CD4-positive, alpha-beta T cell treated with Interleukin-12 subunit alpha and Interleukin-12 subunit beta, for 1 hour (primary cell): ENCODE measurements at regions not wholly inside any gene's neighbourhood (a gene's known extent, or its start where the extent isn't known, plus 50 kb on each side); places are given as distances from the start of the nearest gene placed in this dataset.

ENCODE experiments used
- DNase-seq: peaks from one replicate; pipeline ENCODE4 v3.0.0-alpha.2; 2020

DNA sequence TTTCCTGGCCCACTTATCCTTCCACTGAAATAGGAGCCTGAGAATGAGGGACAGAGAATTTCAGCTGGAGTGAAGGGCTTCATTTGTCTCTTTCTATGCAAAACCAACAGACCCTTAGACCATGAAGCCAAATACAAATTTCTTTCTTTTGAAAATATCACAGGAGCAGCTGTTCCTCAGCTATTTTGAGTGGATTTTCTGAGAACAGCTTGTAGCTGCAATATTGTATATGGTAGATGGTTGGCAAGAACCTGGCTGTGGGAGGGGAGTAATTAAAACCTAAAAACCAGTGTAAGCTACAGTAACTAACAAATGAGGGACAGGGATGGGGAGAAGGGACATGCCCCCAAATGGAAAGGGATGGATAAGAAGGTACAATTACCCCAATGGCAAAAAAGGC is 350.3 kb upstream of the CDH20 start:
- no peak for DNase-seq

DNA sequence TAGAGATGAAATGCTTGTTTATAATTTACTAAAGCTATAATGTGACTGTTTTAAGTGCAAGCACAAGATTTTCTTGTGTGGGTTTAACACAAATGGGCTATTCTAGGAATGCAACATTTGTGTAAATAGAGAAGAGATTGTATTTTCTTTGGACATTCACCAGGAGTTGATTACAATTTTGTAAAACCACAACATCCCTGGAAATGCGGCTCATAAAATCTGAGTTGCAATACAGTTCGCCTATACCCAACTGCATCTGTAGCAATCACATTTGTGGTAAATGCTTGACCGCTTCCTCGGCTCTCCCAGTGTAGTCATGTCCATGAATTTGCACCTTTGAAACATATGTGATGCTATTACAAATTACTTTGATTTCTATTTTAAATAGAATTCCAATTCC is 348.7 kb upstream of the CDH20 start:
- no peak for DNase-seq

DNA sequence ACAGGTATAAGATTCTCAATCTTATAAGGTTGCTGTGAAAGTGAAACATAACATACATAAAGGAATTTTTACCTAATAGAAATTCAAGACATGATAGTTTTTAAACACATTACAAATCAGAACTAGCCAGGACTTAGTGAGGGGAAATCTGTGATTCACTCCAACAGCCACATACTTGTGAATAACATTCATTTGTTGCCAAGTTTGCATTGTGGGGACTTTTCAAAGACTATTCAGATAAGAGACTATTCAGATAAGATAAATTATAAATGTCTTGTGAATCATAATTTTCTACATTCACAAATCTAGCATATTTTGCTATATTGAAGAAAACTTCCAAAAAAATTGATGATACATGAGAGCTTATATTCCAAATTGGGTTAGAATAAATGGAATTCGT is 345.3 kb upstream of the CDH20 start:
- DNase-seq, result no peak

DNA sequence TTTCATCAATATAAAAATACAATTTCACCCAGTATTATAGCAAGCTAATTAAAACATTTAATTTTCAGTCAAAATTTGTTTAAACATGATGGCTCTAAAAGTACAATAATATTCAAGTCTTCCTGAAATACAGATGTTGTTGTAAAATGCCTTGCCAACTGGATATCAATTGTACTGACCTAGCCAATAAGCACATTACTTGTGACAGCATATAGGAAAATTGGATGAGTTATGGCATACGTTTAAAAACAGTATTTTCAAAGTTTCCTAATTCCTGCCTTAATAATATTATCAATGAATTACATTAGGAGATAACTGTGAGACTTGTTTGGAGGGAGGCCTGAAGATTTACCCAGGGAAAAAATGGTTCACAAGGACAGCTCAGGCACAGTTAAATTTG is 336.9 kb upstream of the CDH20 start:
- no peak for DNase-seq

GRCh38 chr18:60996822-60997221 is 336.4 kb upstream of the CDH20 start:
- DNase-seq, result no peak

- DNase-seq, result no peak
Measured at GRCh38 chr18:61001138-61001537, 332.1 kb upstream of the CDH20 start.

DNA sequence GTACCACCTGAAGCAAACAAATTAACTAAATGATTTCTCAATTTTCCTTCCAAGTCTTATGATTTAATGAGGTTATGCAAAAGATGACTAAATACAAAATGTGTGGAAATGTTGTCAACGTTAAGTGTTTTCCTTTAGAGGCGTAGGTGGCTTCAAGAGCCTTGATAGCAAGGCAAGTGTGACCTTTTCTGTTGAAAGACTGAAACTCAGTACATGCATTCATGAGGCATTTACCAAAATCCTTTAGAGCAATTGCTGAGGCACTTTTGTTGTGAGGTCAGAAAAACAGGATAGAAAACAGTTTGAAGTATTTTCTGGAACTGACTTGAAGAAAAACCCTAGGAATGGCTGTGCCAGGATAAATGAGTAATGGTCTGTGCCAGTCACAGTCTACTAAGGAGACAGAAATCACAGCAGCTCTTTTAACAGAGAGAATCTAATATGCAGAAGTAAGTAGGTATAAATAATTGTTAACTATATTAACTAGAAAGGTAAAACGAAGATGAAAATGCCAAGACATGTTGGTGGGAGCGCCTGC is 326.5 kb upstream of the CDH20 start:
- DNase-seq, result no peak

DNA sequence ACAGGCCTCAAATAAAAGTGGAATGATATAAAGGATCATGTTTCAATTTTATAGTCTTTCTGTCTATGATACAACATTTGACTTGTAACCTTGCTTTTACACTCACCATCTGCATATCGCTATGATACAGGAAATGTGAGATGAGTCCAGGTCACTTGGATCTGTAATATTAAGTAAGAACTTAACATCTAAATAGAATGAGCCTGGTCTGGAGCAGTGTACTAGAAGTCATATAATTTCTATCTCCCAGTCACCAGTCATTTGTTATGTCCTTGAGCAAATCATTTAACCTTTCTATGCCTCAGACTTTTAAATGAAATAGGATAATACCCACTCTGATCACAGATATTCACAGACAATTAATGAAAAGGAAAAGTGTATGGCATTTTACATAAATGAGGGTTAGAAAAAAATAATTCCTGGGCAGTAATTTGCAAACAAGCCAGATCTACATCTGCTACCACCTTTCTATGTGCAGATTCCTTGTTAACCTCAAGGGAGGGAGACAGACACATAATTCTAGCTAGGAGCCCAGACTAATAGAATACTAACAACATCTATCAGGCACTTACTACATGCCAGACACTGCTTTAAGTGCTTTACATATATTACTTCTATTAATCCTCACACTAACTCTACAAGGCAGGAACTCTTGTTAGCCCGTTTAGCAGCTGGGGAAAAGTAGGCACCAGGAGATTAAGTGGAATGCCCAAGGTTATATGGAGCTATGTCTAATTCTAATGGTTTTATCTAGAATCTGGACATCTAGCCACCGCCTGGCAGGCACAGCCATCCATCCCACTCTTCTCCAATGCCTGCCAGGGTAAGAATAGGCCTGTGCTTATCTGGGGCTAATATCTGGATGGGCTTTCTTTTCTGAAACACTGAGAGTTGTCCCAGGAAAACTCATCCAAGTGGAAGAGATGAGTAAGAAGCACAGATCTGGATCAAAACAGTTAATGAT is 313.6 kb upstream of the CDH20 start:
- DNase-seq, result no peak

GRCh38 chr18:61025596-61025995 is 307.6 kb upstream of the CDH20 start:
- no peak for DNase-seq

- no peak for DNase-seq
Measured at GRCh38 chr18:61031626-61032025, 301.6 kb upstream of the CDH20 start.

DNA sequence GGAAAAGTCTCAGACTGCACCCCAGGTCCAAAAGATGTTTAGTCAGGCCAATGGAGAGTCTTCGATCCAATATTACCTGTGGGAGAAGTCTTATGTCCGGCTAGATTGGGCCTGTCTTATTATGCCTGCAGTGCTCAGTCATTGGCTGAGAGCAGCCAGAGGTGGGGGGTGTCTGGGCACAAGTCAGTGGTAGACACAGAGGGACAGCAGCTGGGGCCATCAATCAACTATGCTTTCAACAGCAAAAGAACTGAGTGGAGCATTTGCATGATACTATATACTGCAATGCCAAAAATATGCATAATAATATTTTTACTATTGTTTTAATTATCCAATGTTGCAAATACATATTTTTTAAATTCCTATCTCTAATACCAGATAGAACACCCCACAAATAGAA is 298.6 kb upstream of the CDH20 start:
- DNase-seq, result no peak

DNA sequence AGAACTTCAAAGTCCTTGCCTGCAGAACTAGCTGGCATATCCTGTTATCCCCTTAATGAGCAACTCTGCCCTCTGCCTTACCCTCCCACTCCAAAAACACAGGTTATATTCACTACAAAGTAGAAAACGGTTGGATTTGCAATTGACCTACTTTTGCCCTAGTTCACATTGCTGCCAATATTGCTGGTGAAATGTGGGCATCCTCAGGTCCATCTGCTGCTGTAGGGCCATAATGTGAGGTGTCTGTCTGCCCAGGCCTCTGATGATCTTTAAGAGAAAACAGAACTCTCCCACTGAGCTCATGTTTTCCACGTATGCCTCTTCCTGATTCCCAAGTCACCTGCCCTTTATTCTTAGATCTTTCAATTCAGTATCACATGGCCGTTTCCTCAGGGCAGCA is 294.0 kb upstream of the CDH20 start:
- DNase-seq, result no peak

DNA sequence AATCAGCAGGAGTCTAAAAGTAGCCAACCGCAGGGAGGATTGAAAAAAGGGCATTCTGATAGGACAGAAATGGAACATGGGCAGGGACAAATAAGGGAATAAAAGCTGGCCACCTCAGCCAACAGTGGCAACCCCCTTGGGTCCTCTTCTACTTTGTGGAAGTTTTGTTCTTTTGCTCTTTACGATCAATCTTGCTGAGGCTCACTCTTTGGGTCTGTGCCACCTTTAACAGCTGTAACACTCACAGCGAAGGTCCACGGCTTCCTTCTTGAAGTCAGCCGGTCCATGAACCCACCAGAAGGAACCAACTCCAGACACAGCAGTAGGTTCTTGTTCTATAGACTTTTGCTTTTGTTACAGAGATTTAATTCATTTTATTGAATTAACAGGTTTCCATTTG is 285.4 kb upstream of the CDH20 start:
- DNase-seq, result no peak

- DNase-seq, result no peak
Measured at GRCh38 chr18:61057443-61057842, 275.8 kb upstream of the CDH20 start.

GRCh38 chr18:61062258-61062657 is 271.0 kb upstream of the CDH20 start:
- DNase-seq, result no peak

DNA sequence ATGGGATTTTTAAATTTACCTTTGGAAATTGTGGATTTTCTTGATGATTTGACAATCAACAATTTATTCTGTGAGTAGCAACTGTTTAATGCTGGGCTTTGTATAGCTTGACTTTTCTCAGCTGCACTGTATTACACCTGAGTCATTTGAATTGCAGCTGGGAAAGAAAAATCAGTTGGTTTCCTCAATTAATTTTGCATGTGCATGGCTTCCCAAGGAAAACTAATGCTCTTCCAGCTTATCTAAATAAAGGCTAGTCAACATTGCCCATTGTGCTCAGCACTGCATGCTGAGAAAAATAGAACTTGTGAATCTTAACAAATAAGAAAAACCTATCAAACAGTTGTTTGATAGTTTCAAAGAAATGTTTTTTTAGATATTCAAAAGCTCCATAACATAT is 268.3 kb upstream of the CDH20 start:
- DNase-seq, result no peak

- DNase-seq, result no peak
Measured at GRCh38 chr18:61076986-61077385, 256.2 kb upstream of the CDH20 start.

DNA sequence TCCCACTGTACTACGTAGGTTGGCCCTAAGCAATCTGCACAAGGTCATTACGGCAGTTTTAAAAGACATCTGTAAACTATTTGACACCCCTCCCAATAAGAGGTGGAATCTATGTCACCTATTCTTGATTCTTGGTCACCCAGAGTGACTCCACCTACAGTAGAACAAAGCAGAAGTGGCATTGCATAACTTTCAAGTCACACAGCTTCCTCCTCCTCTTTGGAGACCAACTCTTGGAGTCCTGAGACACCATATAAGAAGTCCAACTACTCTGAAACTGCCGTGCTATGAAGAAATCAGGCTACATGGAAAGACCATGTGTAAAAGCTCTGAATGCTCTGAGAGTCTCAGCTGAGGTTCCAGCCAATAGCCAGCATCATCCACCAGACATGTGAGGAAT is 253.5 kb upstream of the CDH20 start:
- no peak for DNase-seq

DNA sequence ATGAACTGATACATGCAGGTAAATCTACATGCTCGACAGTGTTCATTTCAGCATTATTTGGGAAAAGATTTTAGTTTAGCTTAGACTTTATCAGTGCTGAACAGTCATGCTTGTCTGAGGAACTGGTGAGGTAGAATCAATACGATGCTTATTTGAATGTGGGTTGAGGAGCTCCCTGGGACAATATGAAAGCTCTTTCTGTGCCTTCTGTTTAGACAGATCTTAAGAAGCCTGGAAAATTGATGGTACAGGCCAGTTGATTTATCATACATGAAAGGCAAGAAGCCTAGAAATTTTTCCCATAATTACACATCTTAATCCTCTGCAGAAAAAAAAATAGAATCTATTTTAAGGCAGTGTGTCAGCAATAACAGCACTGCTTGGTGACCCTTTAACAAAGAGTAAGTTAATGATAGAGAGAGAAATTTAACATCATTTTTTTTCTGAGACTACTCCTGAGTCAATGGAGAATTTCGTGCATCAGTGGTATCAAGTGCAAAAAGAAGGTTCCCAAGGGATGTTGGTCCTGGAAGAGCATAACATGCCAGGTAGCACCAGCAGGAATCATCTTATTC is 252.2 kb upstream of the CDH20 start:
- no peak for DNase-seq

- no peak for DNase-seq
Measured at GRCh38 chr18:61082976-61083630, 250.1 kb upstream of the CDH20 start.

DNA sequence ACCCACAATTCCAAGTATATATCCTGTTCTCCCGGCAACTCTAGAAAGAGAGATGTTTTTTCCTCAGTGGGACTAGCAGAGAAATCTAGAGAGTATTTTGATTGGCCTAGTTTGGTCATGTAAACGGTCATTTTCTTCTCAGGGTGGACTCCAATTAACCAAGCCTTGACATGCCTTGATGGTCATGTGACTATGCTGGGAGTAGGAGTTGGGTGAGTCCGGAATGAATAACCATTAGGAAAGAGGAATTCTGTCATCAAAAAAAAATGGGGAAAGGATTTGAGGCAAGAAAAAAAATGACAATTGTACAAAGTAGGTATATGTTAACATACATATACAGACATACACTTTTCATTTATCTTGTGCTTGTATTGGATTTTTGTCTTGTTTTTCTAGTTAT is 248.2 kb upstream of the CDH20 start:
- DNase-seq, result no peak

DNA sequence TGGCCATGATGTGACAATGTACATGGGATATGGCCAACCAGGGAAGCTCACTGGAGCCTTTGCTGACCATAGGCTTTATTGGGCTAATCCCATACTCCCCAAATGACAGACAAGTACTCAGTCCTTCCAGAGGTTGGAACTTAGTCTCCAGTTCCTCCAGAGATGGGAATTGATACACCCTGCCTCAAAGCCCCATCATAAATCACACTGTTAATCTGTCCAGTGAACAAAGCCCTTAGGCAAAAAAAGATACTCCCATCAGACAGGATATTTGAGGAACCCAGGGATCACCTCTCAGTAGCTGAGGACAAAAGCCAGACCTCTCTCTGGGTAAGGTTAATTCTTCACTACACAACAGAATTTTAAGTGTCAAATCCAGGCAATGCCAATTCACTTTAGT is 247.5 kb upstream of the CDH20 start:
- no peak for DNase-seq

DNA sequence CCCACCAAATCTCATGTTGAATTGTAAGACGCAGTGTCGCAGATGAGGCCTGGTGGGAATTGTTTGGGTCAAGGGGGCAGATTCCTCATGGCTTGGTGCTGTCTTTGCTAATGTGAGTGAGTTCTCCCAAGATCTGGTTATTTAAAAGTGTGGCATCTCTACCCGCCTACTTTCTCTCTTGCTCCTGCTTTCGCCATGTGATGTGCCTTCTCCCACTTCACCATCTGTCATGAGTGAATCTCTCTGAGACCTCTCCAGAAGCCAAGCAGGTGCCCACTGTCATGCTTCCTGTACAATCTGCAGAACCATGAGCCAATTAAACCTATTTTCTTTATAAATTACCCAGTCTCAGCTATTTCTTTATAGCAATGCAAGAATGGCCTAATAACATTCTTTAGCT is 246.6 kb upstream of the CDH20 start:
- no peak for DNase-seq

GRCh38 chr18:61091379-61091778 is 241.9 kb upstream of the CDH20 start:
- DNase-seq, result no peak
